HepG2 (cell line): ENCODE measurements at regions not wholly inside any gene's neighbourhood (a gene's known extent, or its start where the extent isn't known, plus 50 kb on each side); places are given as distances from the start of the nearest gene placed in this dataset.

Experiments
- JUND ChIP-seq: sonication (generic); formaldehyde crosslinking; IDR thresholded peaks from 2 replicates; pipeline ENCODE4 v1.8.0; 2022; ENCODE audit warnings: mild to moderate bottlenecking, missing genetic modification reagents
- MYC ChIP-seq: sonication (generic); formaldehyde crosslinking; IDR thresholded peaks from 2 replicates; pipeline ENCODE4 v1.9.0; 2021; ENCODE audit warnings: missing genetic modification reagents, borderline replicate concordance
- POLR2A ChIP-seq, 2 experiments: IDR thresholded peaks; 2 replicates each; pipeline ENCODE4 v1.6.1; 2011; ENCODE audit warnings: low read depth in 2 of 2, low read length in 2 of 2, mild to moderate bottlenecking in 1 of 2, moderate library complexity in 1 of 2; ENCODE audit not compliant: insufficient read depth in 1 of 2
- SMARCE1 ChIP-seq: fragments of 450-650 bp; IDR thresholded peaks from 2 replicates; pipeline ENCODE4 v1.6.1; 2017; ENCODE audit warnings: borderline replicate concordance
- SRSF9 ChIP-seq: fragments of 200-400 bp; formaldehyde crosslinking; IDR thresholded peaks from 2 replicates; pipeline ENCODE4 v1.6.1; 2018; ENCODE audit warnings: borderline replicate concordance, mild to moderate bottlenecking, low read depth, low read length; ENCODE audit not compliant: insufficient read depth, poor library complexity, severe bottlenecking
- ZNF557 ChIP-seq: sonication (generic); formaldehyde crosslinking; IDR thresholded peaks from 2 replicates; pipeline ENCODE4 v1.4.0; 2020; ENCODE audit warnings: missing genetic modification reagents
- TF ChIP-seq, protein P1 (sequence below): sonication (generic); formaldehyde crosslinking; IDR thresholded peaks from 2 replicates; pipeline ENCODE4 v1.5.0; 2020; ENCODE audit warnings: mild to moderate bottlenecking, missing genetic modification reagents, moderate library complexity
- TF ChIP-seq, protein P2 (sequence below): sonication (generic); formaldehyde crosslinking; conservative IDR thresholded peaks from 2 replicates; pipeline ENCODE4 v1.4.0; 2020; ENCODE audit warnings: missing genetic modification reagents
- TF ChIP-seq, protein P3 (sequence below): IDR thresholded peaks from 2 replicates; pipeline ENCODE4 v1.6.1; 2012; ENCODE audit warnings: inconsistent platforms
- TF ChIP-seq, protein P4 (sequence below): sonication (generic); formaldehyde crosslinking; IDR thresholded peaks from 2 replicates; pipeline ENCODE4 v1.5.1; 2020; ENCODE audit warnings: mild to moderate bottlenecking, missing genetic modification reagents, moderate library complexity
- TF ChIP-seq, protein P5 (sequence below): IDR thresholded peaks from 2 replicates; pipeline ENCODE4 v1.6.1; 2012; ENCODE audit warnings: low read length, improper control_type of control experiment
- TF ChIP-seq, protein P6 (sequence below): sonication (generic); formaldehyde crosslinking; IDR thresholded peaks from 2 replicates; pipeline ENCODE4 v1.4.0; 2020; ENCODE audit warnings: missing genetic modification reagents
- TF ChIP-seq, protein P7 (sequence below): sonication (generic); formaldehyde crosslinking; conservative IDR thresholded peaks from 2 replicates; pipeline ENCODE4 v1.4.0; 2020; ENCODE audit warnings: missing genetic modification reagents
- TF ChIP-seq, protein P8 (sequence below): sonication (generic); formaldehyde crosslinking; IDR thresholded peaks from 2 replicates; pipeline ENCODE4; 2020; ENCODE audit warnings: missing genetic modification reagents, mild to moderate bottlenecking, borderline replicate concordance

DNA sequence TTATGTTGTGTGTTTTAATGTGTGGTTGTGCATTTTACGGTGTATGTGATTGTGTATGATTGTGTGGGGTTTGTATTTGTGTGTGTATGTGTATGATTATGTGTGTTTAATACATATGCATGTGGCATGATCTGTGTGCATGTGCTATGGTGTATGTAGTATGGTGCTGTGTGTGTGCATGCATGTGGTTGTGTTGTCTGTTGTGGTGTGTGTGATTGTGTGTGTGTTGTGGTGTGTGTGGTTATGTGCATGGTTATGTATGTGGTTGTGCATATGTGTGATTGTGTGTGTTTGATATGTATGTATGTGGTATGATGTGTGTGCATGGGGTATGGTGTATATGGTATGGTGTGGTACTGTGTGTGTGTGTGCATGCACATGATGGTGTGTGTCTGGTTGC, 148.1 kb upstream of the AGAP1 start:
- TF ChIP-seq MYC (CRISPR knock-in tag), result no peak
- TF ChIP-seq, protein P1, sequence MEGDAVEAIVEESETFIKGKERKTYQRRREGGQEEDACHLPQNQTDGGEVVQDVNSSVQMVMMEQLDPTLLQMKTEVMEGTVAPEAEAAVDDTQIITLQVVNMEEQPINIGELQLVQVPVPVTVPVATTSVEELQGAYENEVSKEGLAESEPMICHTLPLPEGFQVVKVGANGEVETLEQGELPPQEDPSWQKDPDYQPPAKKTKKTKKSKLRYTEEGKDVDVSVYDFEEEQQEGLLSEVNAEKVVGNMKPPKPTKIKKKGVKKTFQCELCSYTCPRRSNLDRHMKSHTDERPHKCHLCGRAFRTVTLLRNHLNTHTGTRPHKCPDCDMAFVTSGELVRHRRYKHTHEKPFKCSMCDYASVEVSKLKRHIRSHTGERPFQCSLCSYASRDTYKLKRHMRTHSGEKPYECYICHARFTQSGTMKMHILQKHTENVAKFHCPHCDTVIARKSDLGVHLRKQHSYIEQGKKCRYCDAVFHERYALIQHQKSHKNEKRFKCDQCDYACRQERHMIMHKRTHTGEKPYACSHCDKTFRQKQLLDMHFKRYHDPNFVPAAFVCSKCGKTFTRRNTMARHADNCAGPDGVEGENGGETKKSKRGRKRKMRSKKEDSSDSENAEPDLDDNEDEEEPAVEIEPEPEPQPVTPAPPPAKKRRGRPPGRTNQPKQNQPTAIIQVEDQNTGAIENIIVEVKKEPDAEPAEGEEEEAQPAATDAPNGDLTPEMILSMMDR, result no peak
- TF ChIP-seq, protein P2, sequence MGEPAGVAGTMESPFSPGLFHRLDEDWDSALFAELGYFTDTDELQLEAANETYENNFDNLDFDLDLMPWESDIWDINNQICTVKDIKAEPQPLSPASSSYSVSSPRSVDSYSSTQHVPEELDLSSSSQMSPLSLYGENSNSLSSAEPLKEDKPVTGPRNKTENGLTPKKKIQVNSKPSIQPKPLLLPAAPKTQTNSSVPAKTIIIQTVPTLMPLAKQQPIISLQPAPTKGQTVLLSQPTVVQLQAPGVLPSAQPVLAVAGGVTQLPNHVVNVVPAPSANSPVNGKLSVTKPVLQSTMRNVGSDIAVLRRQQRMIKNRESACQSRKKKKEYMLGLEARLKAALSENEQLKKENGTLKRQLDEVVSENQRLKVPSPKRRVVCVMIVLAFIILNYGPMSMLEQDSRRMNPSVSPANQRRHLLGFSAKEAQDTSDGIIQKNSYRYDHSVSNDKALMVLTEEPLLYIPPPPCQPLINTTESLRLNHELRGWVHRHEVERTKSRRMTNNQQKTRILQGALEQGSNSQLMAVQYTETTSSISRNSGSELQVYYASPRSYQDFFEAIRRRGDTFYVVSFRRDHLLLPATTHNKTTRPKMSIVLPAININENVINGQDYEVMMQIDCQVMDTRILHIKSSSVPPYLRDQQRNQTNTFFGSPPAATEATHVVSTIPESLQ (CRISPR knock-in tag), result no peak
- TF ChIP-seq JUND (CRISPR knock-in tag), result no peak
- TF ChIP-seq, protein P3, sequence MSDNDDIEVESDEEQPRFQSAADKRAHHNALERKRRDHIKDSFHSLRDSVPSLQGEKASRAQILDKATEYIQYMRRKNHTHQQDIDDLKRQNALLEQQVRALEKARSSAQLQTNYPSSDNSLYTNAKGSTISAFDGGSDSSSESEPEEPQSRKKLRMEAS, result no peak
- TF ChIP-seq, protein P4, sequence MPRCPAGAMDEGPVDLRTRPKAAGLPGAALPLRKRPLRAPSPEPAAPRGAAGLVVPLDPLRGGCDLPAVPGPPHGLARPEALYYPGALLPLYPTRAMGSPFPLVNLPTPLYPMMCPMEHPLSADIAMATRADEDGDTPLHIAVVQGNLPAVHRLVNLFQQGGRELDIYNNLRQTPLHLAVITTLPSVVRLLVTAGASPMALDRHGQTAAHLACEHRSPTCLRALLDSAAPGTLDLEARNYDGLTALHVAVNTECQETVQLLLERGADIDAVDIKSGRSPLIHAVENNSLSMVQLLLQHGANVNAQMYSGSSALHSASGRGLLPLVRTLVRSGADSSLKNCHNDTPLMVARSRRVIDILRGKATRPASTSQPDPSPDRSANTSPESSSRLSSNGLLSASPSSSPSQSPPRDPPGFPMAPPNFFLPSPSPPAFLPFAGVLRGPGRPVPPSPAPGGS (CRISPR knock-in tag), result no peak
- TF ChIP-seq, protein P5, sequence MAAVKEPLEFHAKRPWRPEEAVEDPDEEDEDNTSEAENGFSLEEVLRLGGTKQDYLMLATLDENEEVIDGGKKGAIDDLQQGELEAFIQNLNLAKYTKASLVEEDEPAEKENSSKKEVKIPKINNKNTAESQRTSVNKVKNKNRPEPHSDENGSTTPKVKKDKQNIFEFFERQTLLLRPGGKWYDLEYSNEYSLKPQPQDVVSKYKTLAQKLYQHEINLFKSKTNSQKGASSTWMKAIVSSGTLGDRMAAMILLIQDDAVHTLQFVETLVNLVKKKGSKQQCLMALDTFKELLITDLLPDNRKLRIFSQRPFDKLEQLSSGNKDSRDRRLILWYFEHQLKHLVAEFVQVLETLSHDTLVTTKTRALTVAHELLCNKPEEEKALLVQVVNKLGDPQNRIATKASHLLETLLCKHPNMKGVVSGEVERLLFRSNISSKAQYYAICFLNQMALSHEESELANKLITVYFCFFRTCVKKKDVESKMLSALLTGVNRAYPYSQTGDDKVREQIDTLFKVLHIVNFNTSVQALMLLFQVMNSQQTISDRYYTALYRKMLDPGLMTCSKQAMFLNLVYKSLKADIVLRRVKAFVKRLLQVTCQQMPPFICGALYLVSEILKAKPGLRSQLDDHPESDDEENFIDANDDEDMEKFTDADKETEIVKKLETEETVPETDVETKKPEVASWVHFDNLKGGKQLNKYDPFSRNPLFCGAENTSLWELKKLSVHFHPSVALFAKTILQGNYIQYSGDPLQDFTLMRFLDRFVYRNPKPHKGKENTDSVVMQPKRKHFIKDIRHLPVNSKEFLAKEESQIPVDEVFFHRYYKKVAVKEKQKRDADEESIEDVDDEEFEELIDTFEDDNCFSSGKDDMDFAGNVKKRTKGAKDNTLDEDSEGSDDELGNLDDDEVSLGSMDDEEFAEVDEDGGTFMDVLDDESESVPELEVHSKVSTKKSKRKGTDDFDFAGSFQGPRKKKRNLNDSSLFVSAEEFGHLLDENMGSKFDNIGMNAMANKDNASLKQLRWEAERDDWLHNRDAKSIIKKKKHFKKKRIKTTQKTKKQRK, result no peak
- TF ChIP-seq, protein P6, sequence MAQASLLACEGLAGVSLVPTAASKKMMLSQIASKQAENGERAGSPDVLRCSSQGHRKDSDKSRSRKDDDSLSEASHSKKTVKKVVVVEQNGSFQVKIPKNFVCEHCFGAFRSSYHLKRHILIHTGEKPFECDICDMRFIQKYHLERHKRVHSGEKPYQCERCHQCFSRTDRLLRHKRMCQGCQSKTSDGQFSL (CRISPR knock-in tag), result no peak
- TF ChIP-seq POLR2A (IDR thresholded peaks at IDR 0.05; ENCODE audit: insufficient read depth in 1 of 2, low read depth in 2 of 2, low read length in 2 of 2), result no peak
- no peak for TF ChIP-seq SRSF9
- no peak for TF ChIP-seq ZNF557
- TF ChIP-seq SMARCE1, result no peak
- TF ChIP-seq, protein P7, sequence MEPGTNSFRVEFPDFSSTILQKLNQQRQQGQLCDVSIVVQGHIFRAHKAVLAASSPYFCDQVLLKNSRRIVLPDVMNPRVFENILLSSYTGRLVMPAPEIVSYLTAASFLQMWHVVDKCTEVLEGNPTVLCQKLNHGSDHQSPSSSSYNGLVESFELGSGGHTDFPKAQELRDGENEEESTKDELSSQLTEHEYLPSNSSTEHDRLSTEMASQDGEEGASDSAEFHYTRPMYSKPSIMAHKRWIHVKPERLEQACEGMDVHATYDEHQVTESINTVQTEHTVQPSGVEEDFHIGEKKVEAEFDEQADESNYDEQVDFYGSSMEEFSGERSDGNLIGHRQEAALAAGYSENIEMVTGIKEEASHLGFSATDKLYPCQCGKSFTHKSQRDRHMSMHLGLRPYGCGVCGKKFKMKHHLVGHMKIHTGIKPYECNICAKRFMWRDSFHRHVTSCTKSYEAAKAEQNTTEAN (CRISPR knock-in tag), result no peak
- TF ChIP-seq, protein P8, sequence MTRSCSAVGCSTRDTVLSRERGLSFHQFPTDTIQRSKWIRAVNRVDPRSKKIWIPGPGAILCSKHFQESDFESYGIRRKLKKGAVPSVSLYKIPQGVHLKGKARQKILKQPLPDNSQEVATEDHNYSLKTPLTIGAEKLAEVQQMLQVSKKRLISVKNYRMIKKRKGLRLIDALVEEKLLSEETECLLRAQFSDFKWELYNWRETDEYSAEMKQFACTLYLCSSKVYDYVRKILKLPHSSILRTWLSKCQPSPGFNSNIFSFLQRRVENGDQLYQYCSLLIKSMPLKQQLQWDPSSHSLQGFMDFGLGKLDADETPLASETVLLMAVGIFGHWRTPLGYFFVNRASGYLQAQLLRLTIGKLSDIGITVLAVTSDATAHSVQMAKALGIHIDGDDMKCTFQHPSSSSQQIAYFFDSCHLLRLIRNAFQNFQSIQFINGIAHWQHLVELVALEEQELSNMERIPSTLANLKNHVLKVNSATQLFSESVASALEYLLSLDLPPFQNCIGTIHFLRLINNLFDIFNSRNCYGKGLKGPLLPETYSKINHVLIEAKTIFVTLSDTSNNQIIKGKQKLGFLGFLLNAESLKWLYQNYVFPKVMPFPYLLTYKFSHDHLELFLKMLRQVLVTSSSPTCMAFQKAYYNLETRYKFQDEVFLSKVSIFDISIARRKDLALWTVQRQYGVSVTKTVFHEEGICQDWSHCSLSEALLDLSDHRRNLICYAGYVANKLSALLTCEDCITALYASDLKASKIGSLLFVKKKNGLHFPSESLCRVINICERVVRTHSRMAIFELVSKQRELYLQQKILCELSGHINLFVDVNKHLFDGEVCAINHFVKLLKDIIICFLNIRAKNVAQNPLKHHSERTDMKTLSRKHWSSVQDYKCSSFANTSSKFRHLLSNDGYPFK (CRISPR knock-in tag), result no peak
